ENCODE measurements at regions not wholly inside any gene's neighbourhood (a gene's known extent, or its start where the extent isn't known, plus 50 kb on each side); places are given as distances from the start of the nearest gene placed in this dataset.

DNA sequence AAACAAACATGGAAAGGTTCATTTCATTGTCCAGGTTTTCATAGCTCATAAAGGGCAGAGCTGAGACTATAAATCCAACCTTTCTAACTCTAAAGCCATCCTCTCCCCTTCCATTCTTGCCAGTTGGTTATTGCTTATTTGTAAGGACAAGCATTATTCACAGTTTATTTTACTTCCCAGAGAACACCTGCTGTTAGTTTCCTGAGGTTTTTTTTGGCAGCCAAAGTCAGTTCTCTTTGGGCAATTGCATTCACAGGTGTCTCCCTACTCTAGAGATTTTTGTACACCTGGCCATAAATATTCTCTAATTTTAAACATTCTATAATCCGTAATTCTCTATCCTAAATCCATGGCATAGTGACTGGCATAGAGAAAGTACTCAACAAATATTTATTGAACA, 87.3 kb upstream of the SPHKAP start:
- CTCF ChIA-PET, result no interaction called here
- POLR2A ChIA-PET, result no interaction called here

- POLR2A ChIA-PET, result no interaction called here
- CTCF ChIA-PET, result no interaction called here
Observed at GRCh38 chr2:228268301-228268700, 86.8 kb upstream of the SPHKAP start.

- CTCF ChIA-PET, result no interaction called here
- POLR2A ChIA-PET, result no interaction called here
Observed at GRCh38 chr2:228263156-228263555, 81.7 kb upstream of the SPHKAP start.

- POLR2A ChIA-PET, result no interaction called here
- CTCF ChIA-PET, result no interaction called here
Observed at GRCh38 chr2:228261546-228261945, 80.1 kb upstream of the SPHKAP start.

- CTCF ChIA-PET, result no interaction called here
Observed at GRCh38 chr2:228257379-228257778, 75.9 kb upstream of the SPHKAP start.

DNA sequence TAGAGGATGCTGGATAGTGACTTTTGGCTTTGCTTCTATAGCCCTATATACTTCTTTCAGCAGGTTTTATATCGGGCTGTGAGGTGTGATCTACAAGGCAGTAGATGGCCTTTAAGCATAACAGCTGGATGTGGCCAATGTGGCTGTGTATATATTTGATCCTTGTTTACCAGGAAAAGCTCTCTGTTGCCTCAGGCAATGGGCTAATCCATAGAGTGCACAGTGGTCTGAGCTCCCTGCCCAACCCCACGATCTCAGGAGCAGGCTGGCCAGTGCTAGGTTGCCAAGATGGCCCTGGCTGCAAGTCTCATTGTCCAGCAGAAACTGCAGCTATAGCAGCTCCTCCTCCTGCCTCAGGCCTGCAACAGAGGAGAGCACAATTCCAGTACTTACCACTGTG, 72.3 kb upstream of the SPHKAP start:
- ChIA-PET CTCF (no interaction called here), POLR2A (no interaction called here)

More at GRCh38 chr2:228257379-228257778, 75.9 kb upstream of the SPHKAP start:
- POLR2A ChIA-PET, result no interaction called here

GRCh38 chr2:228247335-228247734, 65.8 kb upstream of the SPHKAP start:
- POLR2A ChIA-PET, result no interaction called here
- CTCF ChIA-PET, result no interaction called here

DNA sequence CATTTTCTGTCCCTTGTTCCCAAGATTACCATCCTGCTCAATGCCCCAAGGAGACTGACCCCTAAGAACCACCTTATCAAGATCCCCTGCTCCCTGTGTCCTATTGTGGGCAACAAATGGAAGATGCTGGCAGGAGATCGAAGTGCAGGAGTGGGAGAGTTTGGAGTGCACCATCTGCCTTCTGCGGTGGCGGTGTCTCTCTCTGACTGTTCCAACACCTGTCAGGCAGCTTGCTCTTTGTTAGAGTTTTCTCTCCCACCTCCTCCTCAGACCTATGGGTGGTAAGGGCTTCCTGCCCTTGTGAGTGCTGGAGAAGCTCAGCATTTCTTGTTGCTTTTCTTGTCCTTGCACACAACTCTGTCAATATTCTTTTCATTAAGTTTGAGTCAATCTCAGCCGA, 64.1 kb upstream of the SPHKAP start:
- POLR2A ChIA-PET, result no interaction called here
- CTCF ChIA-PET, result no interaction called here

DNA sequence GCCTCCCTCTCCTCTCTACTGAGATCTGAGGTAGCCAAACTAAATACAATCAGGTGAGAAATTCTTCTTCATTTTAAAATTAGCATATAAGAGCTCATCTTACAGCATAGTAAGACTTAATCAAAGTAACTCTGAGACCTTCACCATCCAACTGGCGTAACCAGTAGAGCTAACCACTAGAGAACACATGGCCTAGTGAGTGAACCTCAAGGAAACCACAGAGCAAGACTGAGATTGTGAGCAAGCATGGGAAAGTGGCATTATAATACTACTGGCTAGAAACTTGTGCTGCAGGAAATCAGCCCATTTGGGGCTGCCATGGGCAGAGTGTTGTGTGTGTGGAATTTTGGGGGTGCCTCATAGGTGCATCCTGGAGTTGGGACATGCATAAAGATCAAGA, 61.1 kb upstream of the SPHKAP start:
- POLR2A ChIA-PET, result no interaction called here
- CTCF ChIA-PET, result no interaction called here

DNA sequence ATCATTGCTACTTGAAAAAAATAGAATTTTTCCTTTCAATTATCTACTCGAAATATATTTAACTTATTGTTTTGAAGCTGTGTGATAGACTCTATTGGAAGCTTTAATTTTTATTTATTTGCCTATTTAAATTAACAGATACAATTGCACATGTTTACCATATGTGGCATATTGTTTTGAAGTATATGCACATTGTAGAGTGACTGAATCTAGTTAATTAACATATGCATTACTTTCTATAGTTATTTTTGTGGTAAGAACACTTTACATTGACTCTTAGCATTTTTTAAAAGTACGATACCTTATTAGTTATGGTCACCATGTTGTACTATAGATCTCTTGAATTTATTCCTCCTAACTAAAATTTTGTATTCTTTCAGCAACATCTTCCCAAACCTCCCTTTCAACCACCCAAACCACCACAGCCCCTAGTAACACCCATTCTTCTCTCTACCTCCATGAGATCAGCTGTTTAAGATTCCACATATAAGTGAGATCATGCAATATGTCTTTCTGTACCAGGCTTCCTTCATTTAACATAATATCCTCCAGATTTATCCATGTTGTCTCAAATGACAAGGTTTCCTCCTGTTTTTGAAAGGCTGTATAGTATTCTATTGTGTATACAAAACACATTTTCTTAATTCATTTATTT, 58.5 kb upstream of the SPHKAP start:
- ChIA-PET CTCF (no interaction called here), POLR2A (no interaction called here)

- ChIA-PET CTCF (no interaction called here), POLR2A (no interaction called here)
Observed at GRCh38 chr2:228239207-228239906, 57.9 kb upstream of the SPHKAP start.
